LoVo (cell line): ENCODE measurements at regions not wholly inside any gene's neighbourhood (a gene's known extent, or its start where the extent isn't known, plus 50 kb on each side); places are given as distances from the start of the nearest gene placed in this dataset.
"Not testable (repeated sequence)": the region's sequence is repeated elsewhere in the genome, so short reads cannot be mapped to it uniquely, and the experiment has no call there.

Experiments
- DNase-seq: peaks from one replicate; pipeline ENCODE4 v3.0.0-alpha.2; 2016; ENCODE audit warnings: low spot score

GRCh38 chr14:58730792-58731464, 93.2 kb downstream of the DACT1 start:
- DNase-seq = no peak

- peak; percentile 70 for DNase-seq
These were observed 93.9 kb downstream of the DACT1 start for GRCh38 chr14:58731465-58732293.

- DNase-seq = no peak
These were observed 94.6 kb downstream of the DACT1 start for GRCh38 chr14:58732387-58732786.

GRCh38 chr14:58733451-58734208, 95.9 kb downstream of the DACT1 start:
- no peak for DNase-seq

GRCh38 chr14:58735596-58735995, 97.8 kb downstream of the DACT1 start:
- DNase-seq = no peak

- no peak for DNase-seq
These were observed 98.8 kb downstream of the DACT1 start for GRCh38 chr14:58736606-58737005.

GRCh38 chr14:58737511-58737910, 99.7 kb downstream of the DACT1 start:
- DNase-seq = no peak

GRCh38 chr14:58738189-58738836, 100.6 kb downstream of the DACT1 start:
- no peak for DNase-seq

- no peak for DNase-seq
These were observed 101.1 kb downstream of the DACT1 start for GRCh38 chr14:58738876-58739275.

- DNase-seq = no peak
These were observed 101.9 kb downstream of the DACT1 start for GRCh38 chr14:58739674-58740073.

- DNase-seq = no peak
These were observed 102.7 kb downstream of the DACT1 start for GRCh38 chr14:58740379-58740935.

- DNase-seq = no peak
These were observed 107.1 kb downstream of the DACT1 start for GRCh38 chr14:58744801-58745394.

- DNase-seq = peak; percentile 87
These were observed 108.5 kb downstream of the DACT1 start for GRCh38 chr14:58746261-58746660.

GRCh38 chr14:58746701-58747100, 108.9 kb downstream of the DACT1 start:
- no peak for DNase-seq

GRCh38 chr14:58747181-58747580, 109.4 kb downstream of the DACT1 start:
- DNase-seq = no peak

GRCh38 chr14:58748251-58748650, 110.5 kb downstream of the DACT1 start:
- DNase-seq = not testable (repeated sequence)

- DNase-seq = peak; percentile 93
These were observed 111.4 kb downstream of the DACT1 start for GRCh38 chr14:58749066-58749669.

GRCh38 chr14:58750321-58751269, 112.8 kb downstream of the DACT1 start:
- peak; percentile 9 for DNase-seq

GRCh38 chr14:58751788-58752187, 114.0 kb downstream of the DACT1 start:
- DNase-seq = no peak

GRCh38 chr14:58752289-58752688, 114.5 kb downstream of the DACT1 start:
- no peak for DNase-seq
